GM18498 (cell line): ENCODE measurements at regions not wholly inside any gene's neighbourhood (a gene's known extent, or its start where the extent isn't known, plus 50 kb on each side); places are given as distances from the start of the nearest gene placed in this dataset.
"Not testable (repeated sequence)": the region's sequence is repeated elsewhere in the genome, so short reads cannot be mapped to it uniquely, and the experiment has no call there.

Source experiments
- ATAC-seq: cut with Tn5 transposase; IDR thresholded peaks from one replicate; pipeline ENCODE4 v1.9.1; 2021; ENCODE audit warnings: mild to moderate bottlenecking, moderate library complexity; ENCODE audit not compliant: unreplicated experiment

GRCh38 chr13:53351021-53351420, 322.4 kb downstream of the OLFM4 start:
- no peak for ATAC-seq

GRCh38 chr13:53357582-53357981, 329.0 kb downstream of the OLFM4 start:
- ATAC-seq: no peak

- no peak for ATAC-seq
Measured at GRCh38 chr13:53368948-53369347, 340.3 kb downstream of the OLFM4 start.

- ATAC-seq: no peak
Measured at GRCh38 chr13:53379485-53379884, 350.9 kb downstream of the OLFM4 start.

- no peak for ATAC-seq
Measured at GRCh38 chr13:53382008-53382407, 353.4 kb downstream of the OLFM4 start.

- ATAC-seq: no peak
Measured at GRCh38 chr13:53398051-53398450, 369.4 kb downstream of the OLFM4 start.

DNA sequence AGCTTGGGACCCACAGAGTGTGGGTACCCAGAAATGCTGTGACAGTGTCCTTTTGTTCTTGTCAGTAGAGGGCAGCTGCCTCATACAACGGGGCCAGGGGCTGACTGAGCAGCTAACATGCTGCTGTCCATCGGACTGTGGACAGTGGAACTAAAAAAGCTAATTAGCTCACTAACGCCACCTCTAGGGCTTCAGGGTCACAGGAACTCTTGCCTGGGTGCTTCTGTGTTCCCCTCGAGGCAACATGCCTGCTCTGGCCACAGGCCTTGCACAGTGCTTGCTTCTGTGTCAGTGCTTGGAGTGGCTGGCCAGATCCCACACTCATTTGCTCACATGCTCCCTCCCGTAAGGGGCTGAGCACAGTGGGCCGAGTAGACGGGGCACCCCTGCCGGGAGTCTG, 377.0 kb downstream of the OLFM4 start:
- no peak for ATAC-seq

DNA sequence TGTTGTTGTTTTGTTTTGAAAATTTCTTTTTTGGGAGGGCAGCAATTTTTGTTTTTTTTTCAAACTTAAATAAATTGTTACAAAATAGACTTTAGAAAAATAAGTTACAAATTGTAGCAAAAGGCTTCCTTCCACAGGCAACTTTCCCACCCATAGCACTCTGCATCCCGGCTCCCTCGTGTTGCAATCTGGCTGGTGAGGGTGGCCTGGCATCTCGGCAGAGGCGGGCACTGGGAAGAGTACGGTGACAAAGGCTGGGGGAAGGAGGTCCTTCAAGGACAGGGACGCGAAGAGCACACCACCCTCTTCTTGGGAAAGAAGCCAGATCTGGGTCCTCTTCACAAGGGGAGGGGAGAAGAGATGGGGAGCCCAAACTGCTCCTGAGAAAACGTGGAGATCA, 379.7 kb downstream of the OLFM4 start:
- ATAC-seq: no peak

GRCh38 chr13:53408847-53409568, 380.4 kb downstream of the OLFM4 start:
- no peak for ATAC-seq

DNA sequence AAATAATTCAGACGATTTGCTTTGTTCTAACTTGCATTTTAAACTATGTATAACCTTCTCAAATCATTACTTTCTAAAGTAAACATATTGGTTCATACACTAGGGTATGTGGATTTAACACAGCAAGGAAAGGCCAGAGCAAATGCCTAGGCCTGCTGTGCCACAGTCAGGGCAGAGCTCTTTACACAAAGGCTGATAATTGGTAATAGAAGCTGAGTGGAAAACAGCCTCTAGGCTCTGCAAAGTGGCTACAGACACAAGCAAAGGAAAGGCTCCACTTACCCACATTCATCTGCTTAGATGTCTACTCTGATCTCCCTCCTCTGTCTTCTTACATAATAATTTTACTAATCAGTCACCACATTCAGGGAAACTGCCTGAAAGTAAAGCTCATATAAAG, 382.9 kb downstream of the OLFM4 start:
- ATAC-seq: no peak

DNA sequence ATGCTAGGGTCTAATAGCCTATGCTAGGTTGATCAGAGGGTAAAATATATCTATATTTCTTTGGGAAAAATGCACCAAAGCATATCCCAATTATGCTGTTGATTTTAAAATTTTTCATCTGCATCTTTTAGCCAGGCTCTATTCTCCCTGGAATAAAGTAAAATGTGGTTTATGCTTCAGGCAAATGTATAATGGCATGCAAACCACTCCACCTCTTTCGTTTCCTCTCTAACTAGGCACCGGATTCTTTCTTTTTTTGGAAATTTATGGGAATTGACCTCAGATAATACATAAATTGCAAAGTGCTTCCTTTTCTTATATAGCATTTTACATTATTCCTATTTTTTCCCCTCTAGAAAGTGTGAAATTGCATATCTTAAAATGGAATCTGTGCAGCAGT, 386.5 kb downstream of the OLFM4 start:
- ATAC-seq: no peak

GRCh38 chr13:53417601-53418000, 389.0 kb downstream of the OLFM4 start:
- no peak for ATAC-seq

GRCh38 chr13:53422415-53422814, 393.8 kb downstream of the OLFM4 start:
- ATAC-seq: no peak

DNA sequence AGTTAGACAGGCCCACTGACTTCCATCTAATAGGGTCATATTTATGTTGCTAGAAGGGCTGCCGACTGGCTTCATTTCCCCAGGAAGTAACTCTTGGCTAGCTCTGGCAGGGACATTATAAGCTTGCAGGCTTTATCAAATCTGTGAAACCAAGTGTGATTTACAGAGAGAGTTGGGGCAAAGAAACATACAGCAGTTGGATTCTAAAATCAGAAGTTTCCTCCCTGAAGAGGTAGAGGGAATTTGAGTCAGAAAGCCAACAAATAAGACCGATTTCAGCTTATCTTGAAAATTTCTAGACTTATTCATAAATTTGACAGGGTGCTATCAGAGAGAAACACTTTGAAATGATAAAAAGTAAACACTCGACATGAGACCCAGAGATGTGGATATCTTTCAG, 407.8 kb downstream of the OLFM4 start:
- no peak for ATAC-seq

- ATAC-seq: no peak
Measured at GRCh38 chr13:53439439-53440225, 411.0 kb downstream of the OLFM4 start.

DNA sequence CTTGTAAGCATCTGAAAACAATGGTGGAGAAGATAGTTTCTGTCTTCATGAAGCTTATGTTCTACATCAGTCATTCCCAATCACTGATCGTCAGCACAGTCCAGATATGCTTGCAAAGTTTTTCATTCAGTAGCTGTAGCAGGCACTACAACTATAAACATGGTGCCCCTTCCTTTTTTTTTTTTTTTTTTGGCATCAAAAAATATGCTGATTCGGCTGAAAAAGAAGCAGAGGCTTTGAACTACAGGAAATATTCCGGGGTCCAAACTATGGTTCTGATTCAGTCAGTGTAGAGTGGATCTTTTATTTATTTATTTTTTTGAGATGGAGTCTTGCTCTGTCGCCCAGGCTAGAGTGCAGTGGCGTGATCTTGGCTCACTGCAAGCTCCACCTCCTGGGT, 414.4 kb downstream of the OLFM4 start:
- ATAC-seq: no peak

DNA sequence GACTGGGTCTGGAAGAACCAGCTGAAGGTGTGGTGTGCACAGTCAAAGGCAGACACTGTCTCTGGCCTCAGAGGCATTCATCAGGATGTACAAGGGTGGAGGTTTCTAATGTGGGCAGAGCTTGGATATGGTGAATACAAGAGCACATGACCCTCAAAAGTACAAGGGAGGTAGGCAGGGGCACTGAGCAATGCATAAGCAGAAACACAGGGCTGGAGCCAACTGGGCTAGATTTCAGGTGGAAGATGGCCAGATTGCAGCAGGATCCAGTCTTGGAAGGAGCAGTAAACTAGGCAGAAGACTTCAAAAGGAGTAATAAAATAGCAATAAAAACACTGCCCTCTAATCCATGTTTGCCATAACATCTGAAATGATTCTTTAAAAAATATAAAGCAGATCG, 417.1 kb downstream of the OLFM4 start:
- ATAC-seq: no peak

GRCh38 chr13:53447456-53447855, 418.8 kb downstream of the OLFM4 start:
- ATAC-seq: no peak

DNA sequence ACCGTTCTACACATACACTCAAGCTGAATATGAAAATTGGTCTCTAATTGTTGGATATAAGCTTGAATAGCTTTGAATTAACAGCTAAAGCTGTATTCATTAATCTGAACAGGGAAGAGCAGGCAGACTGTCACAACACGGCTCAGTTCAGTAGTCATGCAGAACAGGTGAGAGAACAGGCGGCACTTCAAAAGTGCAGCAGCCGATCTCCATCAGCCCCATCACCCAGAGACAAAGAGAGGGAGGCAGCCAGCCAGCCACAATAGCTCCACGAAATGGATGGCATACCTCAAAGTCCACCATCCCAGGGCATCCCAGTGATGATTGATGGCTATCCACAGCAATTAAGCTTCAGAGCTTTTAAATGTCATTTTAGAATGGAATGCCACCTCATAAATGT, 419.2 kb downstream of the OLFM4 start:
- no peak for ATAC-seq

- ATAC-seq: not testable (repeated sequence)
Measured at GRCh38 chr13:53452263-53452808, 423.7 kb downstream of the OLFM4 start.

- no peak for ATAC-seq
Measured at GRCh38 chr13:53460796-53461195, 432.2 kb downstream of the OLFM4 start.

- ATAC-seq: no peak
Measured at GRCh38 chr13:53463106-53463505, 434.5 kb downstream of the OLFM4 start.
